Astrocyte (in vitro differentiated cells and primary cell): ENCODE measurements at regions not wholly inside any gene's neighbourhood (a gene's known extent, or its start where the extent isn't known, plus 50 kb on each side); places are given as distances from the start of the nearest gene placed in this dataset.

Experiments used
- EZH2 ChIP-seq: IDR thresholded peaks from 2 replicates; pipeline ENCODE4 v1.6.1; 2012; ENCODE audit warnings: mild to moderate bottlenecking, low read length, inconsistent platforms; ENCODE audit not compliant: insufficient read depth
- TF ChIP-seq, protein P1 (sequence below): IDR thresholded peaks from 2 replicates; pipeline ENCODE4 v1.5.1; 2011; ENCODE audit warnings: low read depth, mild to moderate bottlenecking, inconsistent platforms, low read length, moderate library complexity; ENCODE audit not compliant: insufficient read depth

DNA sequence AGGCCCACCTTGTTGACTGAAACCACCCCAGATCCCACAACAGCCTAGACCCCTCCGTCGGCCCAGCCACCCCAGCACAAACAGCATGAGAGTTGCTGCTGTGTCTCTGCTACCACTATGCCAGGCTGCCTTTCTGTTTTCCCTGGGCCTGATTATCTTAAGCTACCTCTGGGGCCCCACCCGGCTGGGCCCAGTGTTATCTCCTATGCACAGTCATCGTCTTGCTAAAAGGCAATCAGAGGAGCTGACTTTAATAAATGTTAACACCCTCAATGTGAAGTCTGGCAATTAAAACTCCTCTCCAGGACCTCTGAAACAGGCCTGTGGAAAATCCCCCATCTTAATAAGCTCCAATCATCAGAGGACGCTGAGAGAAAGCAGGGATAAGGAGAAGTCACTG lies 144.9 kb downstream of the FAM114A2 start:
- TF ChIP-seq, protein P1, sequence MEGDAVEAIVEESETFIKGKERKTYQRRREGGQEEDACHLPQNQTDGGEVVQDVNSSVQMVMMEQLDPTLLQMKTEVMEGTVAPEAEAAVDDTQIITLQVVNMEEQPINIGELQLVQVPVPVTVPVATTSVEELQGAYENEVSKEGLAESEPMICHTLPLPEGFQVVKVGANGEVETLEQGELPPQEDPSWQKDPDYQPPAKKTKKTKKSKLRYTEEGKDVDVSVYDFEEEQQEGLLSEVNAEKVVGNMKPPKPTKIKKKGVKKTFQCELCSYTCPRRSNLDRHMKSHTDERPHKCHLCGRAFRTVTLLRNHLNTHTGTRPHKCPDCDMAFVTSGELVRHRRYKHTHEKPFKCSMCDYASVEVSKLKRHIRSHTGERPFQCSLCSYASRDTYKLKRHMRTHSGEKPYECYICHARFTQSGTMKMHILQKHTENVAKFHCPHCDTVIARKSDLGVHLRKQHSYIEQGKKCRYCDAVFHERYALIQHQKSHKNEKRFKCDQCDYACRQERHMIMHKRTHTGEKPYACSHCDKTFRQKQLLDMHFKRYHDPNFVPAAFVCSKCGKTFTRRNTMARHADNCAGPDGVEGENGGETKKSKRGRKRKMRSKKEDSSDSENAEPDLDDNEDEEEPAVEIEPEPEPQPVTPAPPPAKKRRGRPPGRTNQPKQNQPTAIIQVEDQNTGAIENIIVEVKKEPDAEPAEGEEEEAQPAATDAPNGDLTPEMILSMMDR, result no peak
- no peak for TF ChIP-seq EZH2
